Endothelial cell of hepatic sinusoid (primary cell): ENCODE measurements at regions not wholly inside any gene's neighbourhood (a gene's known extent, or its start where the extent isn't known, plus 50 kb on each side); places are given as distances from the start of the nearest gene placed in this dataset.

ENCODE experiments used
- in situ Hi-C: cut with HindIII; loops from 2 replicates; pipeline ENCODE4 v1.10.0; 2017; ENCODE audit warnings: low sequenced_read_pairs

DNA sequence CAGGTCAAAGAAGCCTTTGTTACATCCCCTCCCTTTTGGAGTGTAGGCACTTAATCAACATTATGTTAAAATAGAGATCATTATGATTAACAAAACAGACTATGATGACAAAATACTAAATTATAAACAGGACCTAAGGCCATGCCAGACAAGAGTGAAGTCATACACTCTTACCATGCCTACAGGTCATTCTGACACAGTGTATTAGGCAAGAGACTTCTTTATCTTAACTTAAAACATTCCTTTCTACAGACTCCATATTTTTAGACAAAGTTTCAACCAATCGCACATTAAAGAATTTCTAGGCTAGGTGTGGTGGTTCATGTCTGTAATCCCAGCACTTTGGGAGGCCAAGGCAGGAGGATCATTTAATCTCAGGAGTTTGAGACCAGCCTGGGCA lies 128.6 kb upstream of the SLC34A2 start:
- in situ Hi-C loops, result no loop called here

- in situ Hi-C loops, result no loop called here
Measured at GRCh38 chr4:25528391-25528790, 127.3 kb upstream of the SLC34A2 start.

- in situ Hi-C loops, result no loop called here
Measured at GRCh38 chr4:25531272-25531671, 124.4 kb upstream of the SLC34A2 start.

DNA sequence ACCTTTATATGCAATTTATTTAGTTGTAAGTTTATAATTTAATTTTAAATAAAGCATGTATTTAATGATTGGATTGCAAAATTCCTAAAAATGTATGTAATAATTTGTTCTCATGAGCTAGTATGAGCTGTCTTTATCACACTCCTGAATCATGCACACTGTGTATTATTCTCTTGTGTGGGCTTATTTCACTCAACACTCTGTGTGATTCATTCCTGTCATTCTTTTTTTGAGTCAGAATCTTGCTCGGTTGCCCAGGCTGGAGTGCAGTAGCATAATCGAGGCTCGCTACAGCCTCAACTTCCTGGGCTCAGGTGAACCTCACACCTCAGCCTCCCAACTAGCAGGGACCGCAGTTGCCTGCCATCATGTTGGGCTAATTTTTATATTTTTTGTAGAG lies 123.1 kb upstream of the SLC34A2 start:
- in situ Hi-C loops, result no loop called here

DNA sequence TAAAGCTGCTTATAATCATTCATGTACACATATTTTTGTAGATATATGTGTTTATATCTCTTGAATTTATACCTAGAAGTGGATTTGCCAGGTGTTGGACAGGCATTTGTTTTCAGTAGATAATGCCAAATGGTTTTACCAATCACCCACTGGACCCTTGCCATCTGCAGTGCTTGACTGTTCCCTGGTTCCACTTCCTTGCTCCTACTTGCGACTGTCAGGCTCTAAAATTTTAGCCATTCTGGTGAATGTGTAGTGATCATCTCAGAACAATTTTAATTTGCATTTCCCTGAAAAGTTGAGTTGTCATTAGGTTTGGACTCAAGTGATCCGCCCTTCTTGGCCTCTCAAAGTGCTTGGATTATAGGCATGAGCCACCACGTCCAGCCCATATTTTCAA lies 122.4 kb upstream of the SLC34A2 start:
- in situ Hi-C loops, result no loop called here

- in situ Hi-C loops, result no loop called here
Measured at GRCh38 chr4:25535278-25535677, 120.4 kb upstream of the SLC34A2 start.

GRCh38 chr4:25535701-25536473 lies 119.8 kb upstream of the SLC34A2 start:
- in situ Hi-C loops, result no loop called here

DNA sequence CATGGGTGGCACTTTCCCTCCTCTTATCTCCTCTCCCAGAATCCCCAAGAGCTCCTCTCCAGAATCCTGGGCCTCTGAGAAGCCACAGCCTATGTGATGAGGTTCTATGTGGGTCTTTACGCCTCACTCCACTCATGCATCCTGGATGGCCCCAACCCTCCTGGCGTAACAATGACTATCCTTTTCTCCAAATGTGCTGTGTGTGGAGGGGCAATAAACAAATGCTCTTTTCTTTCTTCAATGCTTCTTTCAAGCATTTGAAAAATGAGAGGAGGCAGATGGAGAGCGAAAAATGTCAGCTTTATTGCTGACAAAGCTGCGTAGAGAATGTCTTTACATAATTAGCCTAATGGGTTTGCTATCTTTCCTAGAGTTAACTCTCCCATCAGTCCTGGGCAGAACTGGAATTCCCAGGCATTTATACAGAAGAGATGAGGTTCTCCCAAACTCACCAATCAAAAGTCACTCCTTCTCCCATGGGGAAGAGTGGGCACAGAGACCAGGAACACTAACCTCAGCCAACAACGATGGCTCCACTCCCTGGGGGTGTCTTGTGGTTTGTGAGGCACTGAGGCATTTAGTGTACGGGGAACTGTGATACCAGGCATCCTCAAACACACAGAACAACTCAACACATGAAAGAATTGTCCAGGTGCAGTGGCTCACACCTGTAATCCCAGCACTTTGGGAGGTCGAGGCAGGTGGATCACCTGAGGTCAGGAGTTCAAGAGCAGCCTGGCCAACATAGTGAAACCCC lies 118.9 kb upstream of the SLC34A2 start:
- in situ Hi-C loops, result no loop called here

- in situ Hi-C loops, result no loop called here
Measured at GRCh38 chr4:25538430-25538829, 117.2 kb upstream of the SLC34A2 start.

GRCh38 chr4:25539241-25539640 lies 116.4 kb upstream of the SLC34A2 start:
- in situ Hi-C loops, result no loop called here

GRCh38 chr4:25540734-25541133 lies 114.9 kb upstream of the SLC34A2 start:
- in situ Hi-C loops, result no loop called here

DNA sequence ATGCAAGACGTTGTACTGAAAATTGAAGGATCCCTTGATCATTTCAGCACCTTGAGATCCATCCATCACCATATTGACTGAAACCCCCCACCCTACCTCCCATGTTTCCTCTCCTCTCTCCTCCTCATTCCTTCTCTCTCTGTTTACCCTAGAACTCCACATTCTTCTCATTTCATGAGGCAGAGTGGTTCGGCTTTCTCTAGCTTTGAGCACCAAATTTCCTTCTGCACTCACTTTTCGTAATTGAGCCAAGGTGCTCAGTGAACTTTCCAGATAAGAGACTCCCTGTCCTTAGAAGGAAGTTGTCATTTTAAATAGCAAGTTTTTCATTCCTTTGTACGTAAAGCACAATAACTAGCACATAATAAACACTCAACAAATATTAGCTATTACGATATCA lies 108.3 kb upstream of the SLC34A2 start:
- in situ Hi-C loops, result no loop called here

DNA sequence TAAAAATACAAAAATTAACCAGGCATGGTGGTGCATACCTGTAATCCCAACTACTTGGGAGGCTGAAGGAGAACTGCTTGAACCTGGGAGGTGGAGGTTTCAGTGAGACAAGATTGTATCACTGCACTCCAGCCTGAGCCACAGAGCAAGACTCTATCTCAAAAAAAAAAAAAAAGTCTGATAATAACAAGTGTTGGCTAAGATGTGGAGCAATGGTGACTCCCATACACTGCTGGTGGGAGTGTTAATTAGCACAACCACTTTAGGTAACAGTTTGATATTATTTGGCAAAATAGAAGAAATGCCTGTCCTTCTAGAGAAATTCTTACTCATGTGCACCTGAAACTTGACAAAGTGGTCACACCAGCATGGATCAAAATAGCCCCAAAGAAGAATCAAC lies 106.2 kb upstream of the SLC34A2 start:
- in situ Hi-C loops, result no loop called here

DNA sequence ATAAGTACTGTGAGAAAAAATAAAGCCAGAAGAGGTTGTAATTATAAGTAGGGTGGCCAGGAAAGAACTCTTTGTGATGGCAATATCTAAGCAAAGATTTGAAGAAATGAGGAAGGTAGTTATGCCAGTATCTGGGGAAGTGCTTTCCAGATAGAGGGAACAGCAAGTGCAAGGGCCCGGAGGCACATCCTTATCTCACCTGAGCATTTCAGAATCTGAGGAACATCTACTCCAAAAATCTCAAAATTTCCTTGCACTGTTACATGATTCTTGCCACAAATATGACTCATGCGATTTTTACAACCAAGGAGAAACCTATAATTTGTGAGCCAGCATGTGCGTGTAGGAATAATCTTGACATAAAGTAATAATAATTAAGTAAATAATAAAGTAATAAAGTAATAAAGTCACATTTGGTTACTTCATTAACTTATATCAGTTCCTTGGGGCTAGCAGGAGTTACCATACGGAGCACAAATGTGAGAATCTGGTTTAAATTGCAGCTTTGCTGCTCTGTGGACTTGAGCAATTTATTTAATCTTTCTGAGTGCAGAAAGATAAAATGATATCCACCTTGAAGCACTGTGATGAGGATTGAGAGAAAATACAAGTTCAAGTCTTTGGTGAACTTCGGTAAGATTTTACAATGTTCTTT lies 105.1 kb upstream of the SLC34A2 start:
- in situ Hi-C loops, result no loop called here

DNA sequence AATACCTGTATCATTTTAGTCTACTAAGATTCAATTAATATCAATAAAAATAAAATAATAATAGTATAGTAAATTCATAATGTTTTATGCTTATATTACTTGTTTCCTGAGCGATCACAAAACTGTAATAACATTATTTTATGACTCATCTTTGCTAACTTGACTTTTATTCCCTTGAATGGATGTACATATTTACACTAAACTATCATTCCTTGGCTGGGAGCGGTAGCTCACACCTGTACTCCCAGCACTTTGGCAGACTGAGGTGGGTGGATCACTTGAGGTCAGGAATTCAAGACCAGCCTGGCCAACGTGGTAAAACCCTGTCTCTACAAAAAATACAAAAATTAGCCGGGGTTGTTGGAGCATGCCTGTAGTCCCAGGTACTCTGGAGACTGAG lies 104.0 kb upstream of the SLC34A2 start:
- in situ Hi-C loops, result no loop called here

GRCh38 chr4:25552580-25553271 lies 102.9 kb upstream of the SLC34A2 start:
- in situ Hi-C loops, result no loop called here

DNA sequence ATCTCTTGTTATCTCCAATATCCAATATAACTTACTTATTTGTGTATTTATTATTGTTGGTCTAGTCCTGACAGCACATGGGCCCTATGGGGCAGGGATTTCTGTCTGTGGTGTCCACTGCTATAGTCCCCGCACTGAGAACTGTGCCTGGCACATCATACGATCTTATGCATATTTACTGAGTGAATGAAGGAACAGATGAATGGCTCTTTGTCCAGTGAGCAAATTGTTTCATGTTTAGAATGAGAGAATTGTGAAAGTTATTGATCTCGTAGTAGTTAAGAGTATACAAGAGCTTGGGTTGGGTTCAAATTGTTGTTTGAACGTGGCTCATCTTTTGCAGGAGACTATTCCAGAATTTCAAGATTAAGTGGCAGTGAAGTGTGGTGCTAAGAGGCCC lies 96.1 kb upstream of the SLC34A2 start:
- in situ Hi-C loops, result no loop called here

- in situ Hi-C loops, result no loop called here
Measured at GRCh38 chr4:25560605-25561004, 95.0 kb upstream of the SLC34A2 start.

DNA sequence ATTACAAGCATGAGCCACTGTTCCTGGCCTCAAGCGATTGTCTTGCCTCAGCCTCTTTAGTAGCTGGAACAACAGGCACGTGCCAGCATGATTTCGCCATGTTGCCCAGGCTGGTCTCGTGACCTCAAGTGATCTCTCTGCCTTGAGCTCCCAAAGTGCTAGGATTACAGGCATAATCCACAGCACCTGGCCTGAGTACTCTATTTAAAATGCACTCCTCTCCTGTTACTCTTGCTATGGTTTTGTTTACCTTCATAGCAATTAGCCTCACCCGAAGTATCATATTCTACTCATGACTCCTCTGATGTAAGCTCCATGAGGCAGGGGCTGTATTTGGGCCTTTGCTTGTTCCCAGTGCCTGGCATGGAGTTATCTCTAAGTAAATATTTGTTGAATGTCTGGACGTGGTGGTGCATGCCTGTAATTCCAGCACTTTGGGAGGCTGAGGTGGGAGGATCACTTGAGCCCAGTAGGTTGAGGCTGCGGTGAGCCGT lies 92.5 kb upstream of the SLC34A2 start:
- in situ Hi-C loops, result no loop called here

- in situ Hi-C loops, result loop anchor here (5.0 kb wide), 1 partner anchor 58 kb away; no protein-coding TSS in a partner anchor
Measured at GRCh38 chr4:25564836-25565235, 90.8 kb upstream of the SLC34A2 start.

GRCh38 chr4:25567253-25567652 lies 88.4 kb upstream of the SLC34A2 start:
- in situ Hi-C loops, result loop anchor here (5.0 kb wide), 1 partner anchor 60 kb away; no protein-coding TSS in a partner anchor
